ENCODE measurements at regions not wholly inside any gene's neighbourhood (a gene's known extent, or its start where the extent isn't known, plus 50 kb on each side); places are given as distances from the start of the nearest gene placed in this dataset.

GRCh38 chr13:89752394-89752793 lies 1595.1 kb upstream of the MIR17HG start:
- Histone ChIP-seq H3K9me3 (ENCODE audit: low read depth, low read length, poor library complexity, severe bottlenecking) (peaks cover 5% of the 10 kb centered on the region), H3K4me1 (ENCODE audit: insufficient read depth, low read length, poor library complexity, severe bottlenecking) (no peaks in the 10 kb centered on the region), H3K27me3 (replicated peaks; ENCODE audit: insufficient read depth, low read depth, low read length, poor library complexity) (no peaks in the 10 kb centered on the region), H3K36me3 (ENCODE audit: insufficient read depth, low read length, poor library complexity, severe bottlenecking) (no peaks in the 10 kb centered on the region), H3K4me3 (ENCODE audit: low read depth, low read length, poor library complexity, severe bottlenecking) (no peak overlapping the region), H3K27ac (ENCODE audit: low read depth, low read length, poor library complexity, severe bottlenecking) (no peak overlapping the region)
- no TSS peak for BruUV-seq (replicated peaks)
- intact Hi-C loops (cut with micrococcal nuclease; ENCODE audit: unreplicated experiment) = no loop called here
- ChIA-PET POLR2A (ENCODE audit: low non-redundant PET) (no interaction called here), CTCF (no interaction called here)
- no peak for DNase-seq (ENCODE audit: low spot score)
- no peak for TF ChIP-seq EZH2 (IDR thresholded peaks at IDR 0.05; ENCODE audit: borderline replicate concordance, low read depth, low read length, poor library complexity, severe bottlenecking)
- TF ChIP-seq, protein P1, sequence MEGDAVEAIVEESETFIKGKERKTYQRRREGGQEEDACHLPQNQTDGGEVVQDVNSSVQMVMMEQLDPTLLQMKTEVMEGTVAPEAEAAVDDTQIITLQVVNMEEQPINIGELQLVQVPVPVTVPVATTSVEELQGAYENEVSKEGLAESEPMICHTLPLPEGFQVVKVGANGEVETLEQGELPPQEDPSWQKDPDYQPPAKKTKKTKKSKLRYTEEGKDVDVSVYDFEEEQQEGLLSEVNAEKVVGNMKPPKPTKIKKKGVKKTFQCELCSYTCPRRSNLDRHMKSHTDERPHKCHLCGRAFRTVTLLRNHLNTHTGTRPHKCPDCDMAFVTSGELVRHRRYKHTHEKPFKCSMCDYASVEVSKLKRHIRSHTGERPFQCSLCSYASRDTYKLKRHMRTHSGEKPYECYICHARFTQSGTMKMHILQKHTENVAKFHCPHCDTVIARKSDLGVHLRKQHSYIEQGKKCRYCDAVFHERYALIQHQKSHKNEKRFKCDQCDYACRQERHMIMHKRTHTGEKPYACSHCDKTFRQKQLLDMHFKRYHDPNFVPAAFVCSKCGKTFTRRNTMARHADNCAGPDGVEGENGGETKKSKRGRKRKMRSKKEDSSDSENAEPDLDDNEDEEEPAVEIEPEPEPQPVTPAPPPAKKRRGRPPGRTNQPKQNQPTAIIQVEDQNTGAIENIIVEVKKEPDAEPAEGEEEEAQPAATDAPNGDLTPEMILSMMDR (conservative IDR thresholded peaks at IDR 0.05; ENCODE audit: low read depth, low read length) = no peak

DNA sequence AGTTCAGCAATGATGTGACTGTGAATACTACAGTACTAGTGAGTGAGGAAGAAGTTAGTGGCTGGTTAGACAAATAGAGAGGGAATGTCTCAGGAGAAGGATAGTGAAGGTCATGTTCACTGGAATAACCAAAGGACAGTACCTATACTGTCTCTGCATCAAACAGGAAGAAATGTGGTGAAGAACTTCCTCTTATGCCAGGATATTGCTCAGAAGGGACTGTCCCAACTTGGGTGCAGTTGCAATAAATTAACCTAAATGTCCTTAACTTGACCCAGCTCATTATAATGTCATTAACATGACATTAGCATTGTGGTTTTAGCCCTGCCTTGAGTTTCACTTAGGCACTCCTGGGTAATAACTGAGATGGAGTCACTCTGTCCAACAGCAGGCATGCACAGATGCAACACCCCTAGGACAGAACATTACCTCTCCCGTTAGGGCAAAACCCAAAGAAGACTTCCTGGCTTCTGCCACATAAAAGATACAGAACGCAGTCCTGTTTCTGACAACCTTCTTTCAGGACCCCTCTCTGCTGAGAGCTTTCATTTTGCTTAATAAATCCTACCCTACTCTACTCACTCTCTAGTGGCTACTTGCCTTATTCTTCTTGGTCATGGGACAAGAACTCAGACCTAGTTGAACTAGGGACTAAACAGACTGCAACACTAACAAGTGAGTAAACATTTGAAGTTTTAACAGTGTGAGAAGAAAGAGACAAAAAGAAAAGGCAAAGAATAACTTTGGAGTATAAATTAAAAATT lies 1591.6 kb upstream of the MIR17HG start:
- no peak for TF ChIP-seq EZH2 (IDR thresholded peaks at IDR 0.05; ENCODE audit: borderline replicate concordance, low read depth, low read length, poor library complexity, severe bottlenecking)
- no peaks in the 10 kb centered on the region for H3K36me3 ChIP-seq (ENCODE audit: insufficient read depth, low read length, poor library complexity, severe bottlenecking)
- no peak overlapping the region for H3K27ac ChIP-seq (ENCODE audit: low read depth, low read length, poor library complexity, severe bottlenecking)
- no peak overlapping the region for H3K4me3 ChIP-seq (ENCODE audit: low read depth, low read length, poor library complexity, severe bottlenecking)
- no peaks in the 10 kb centered on the region for H3K4me1 ChIP-seq (ENCODE audit: insufficient read depth, low read length, poor library complexity, severe bottlenecking)
- ChIA-PET POLR2A (ENCODE audit: low non-redundant PET) (no interaction called here), CTCF (no interaction called here)
- DNase-seq (ENCODE audit: low spot score) = no peak
- H3K9me3 ChIP-seq (ENCODE audit: low read depth, low read length, poor library complexity, severe bottlenecking) = peaks cover 5% of the 10 kb centered on the region
- no peaks in the 10 kb centered on the region for H3K27me3 ChIP-seq (replicated peaks; ENCODE audit: insufficient read depth, low read depth, low read length, poor library complexity)
- intact Hi-C loops (cut with micrococcal nuclease; ENCODE audit: unreplicated experiment) = no loop called here
- no TSS peak for BruUV-seq (replicated peaks)

DNA sequence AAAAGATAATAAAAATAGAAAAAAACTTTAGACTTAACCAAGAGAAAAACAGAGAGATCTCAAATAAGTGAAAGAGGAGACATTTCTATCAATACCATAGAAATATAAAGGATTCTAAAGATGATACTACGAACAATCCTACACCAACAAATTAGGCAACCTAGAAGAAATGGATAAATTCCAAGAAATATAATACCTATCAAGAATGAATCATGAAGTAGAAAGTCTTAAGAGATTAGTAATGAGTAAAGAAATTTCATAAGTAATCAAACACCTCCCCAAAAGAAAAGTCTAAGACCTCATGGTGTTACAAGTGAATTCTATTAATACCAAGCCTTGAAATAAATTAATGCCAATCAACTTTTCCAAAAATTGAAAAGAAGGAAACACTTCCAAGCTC lies 1584.5 kb upstream of the MIR17HG start:
- no peaks in the 10 kb centered on the region for H3K27me3 ChIP-seq (replicated peaks; ENCODE audit: insufficient read depth, low read depth, low read length, poor library complexity)
- H3K4me1 ChIP-seq (ENCODE audit: insufficient read depth, low read length, poor library complexity, severe bottlenecking) = no peaks in the 10 kb centered on the region
- intact Hi-C loops (cut with micrococcal nuclease; ENCODE audit: unreplicated experiment) = no loop called here
- no peak overlapping the region for H3K27ac ChIP-seq (ENCODE audit: low read depth, low read length, poor library complexity, severe bottlenecking)
- BruUV-seq (replicated peaks) = no TSS peak
- H3K36me3 ChIP-seq (ENCODE audit: insufficient read depth, low read length, poor library complexity, severe bottlenecking) = no peaks in the 10 kb centered on the region
- POLR2A ChIA-PET (ENCODE audit: low non-redundant PET) = no interaction called here
- no peak for TF ChIP-seq EZH2 (IDR thresholded peaks at IDR 0.05; ENCODE audit: borderline replicate concordance, low read depth, low read length, poor library complexity, severe bottlenecking)
- TF ChIP-seq, protein P1 (conservative IDR thresholded peaks at IDR 0.05; ENCODE audit: low read depth, low read length) = no peak
- no peaks in the 10 kb centered on the region for H3K9me3 ChIP-seq (ENCODE audit: low read depth, low read length, poor library complexity, severe bottlenecking)
- CTCF ChIA-PET = no interaction called here
- no peak overlapping the region for H3K4me3 ChIP-seq (ENCODE audit: low read depth, low read length, poor library complexity, severe bottlenecking)
- DNase-seq (ENCODE audit: low spot score) = no peak

DNA sequence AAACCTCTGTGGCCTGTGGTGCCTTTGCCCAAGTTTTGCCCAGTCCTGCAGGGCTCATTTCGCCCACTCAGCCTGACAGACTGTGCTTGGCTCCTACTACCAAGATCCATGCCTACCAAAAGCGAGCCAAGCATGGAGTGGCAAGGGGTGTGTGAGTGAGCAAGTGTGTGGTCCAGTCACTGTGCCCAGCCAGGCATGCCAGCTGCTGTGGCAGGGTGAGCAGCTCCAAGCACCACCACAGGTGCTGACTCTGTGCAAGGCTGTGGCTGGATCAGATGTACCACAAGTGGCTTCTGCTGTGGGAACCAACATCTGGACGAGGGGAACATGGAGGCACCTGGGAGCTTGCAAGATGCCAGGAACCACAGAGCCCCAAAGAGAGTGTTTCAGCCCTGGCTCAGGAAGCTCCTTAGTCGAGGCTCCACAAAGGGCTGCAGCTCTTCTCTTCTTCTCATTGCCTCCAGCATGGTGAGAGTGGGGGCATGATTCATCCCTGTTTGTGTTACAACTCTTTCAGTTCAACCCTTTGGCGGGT lies 1564.2 kb upstream of the MIR17HG start:
- H3K36me3 ChIP-seq (ENCODE audit: insufficient read depth, low read length, poor library complexity, severe bottlenecking) = no peaks in the 10 kb centered on the region
- TF ChIP-seq, protein P1 (conservative IDR thresholded peaks at IDR 0.05; ENCODE audit: low read depth, low read length) = no peak
- TF ChIP-seq EZH2 (IDR thresholded peaks at IDR 0.05; ENCODE audit: borderline replicate concordance, low read depth, low read length, poor library complexity, severe bottlenecking) = no peak
- H3K9me3 ChIP-seq (ENCODE audit: low read depth, low read length, poor library complexity, severe bottlenecking) = no peaks in the 10 kb centered on the region
- no peaks in the 10 kb centered on the region for H3K27me3 ChIP-seq (replicated peaks; ENCODE audit: insufficient read depth, low read depth, low read length, poor library complexity)
- no TSS peak for BruUV-seq (replicated peaks)
- H3K4me1 ChIP-seq (ENCODE audit: insufficient read depth, low read length, poor library complexity, severe bottlenecking) = no peaks in the 10 kb centered on the region
- no peak overlapping the region for H3K4me3 ChIP-seq (ENCODE audit: low read depth, low read length, poor library complexity, severe bottlenecking)
- DNase-seq (ENCODE audit: low spot score) = no peak
- CTCF ChIA-PET = no interaction called here
- H3K27ac ChIP-seq (ENCODE audit: low read depth, low read length, poor library complexity, severe bottlenecking) = no peak overlapping the region
- intact Hi-C loops (cut with micrococcal nuclease; ENCODE audit: unreplicated experiment) = no loop called here
- POLR2A ChIA-PET (ENCODE audit: low non-redundant PET) = no interaction called here

Data from A673 (cell line).